Caco-2 (cell line): ENCODE measurements at regions not wholly inside any gene's neighbourhood (a gene's known extent, or its start where the extent isn't known, plus 50 kb on each side); places are given as distances from the start of the nearest gene placed in this dataset.

Experiments
- BruUV-seq: library from RNA; stranded (reverse); fragments of 400-500 nt; replicated peaks from 2 replicates; lab custom pipeline; 2021; lab: Mats Ljungman, UMichigan
- CTCF ChIA-PET: fragments of 300-600 bp; sonication (Branson Sonifier 250); formaldehyde crosslinking; loops from one replicate; lab custom pipeline; 2022; ENCODE audit warnings: antibody characterized with exemption; lab: Charles Lee
- POLR2A ChIA-PET: fragments of 300-600 bp; sonication (Branson Sonifier 250); formaldehyde crosslinking; loops from one replicate; lab custom pipeline; 2022; ENCODE audit warnings: antibody characterized with exemption; lab: Charles Lee
- DNase-seq, 2 experiments: peaks; one replicate each; pipeline versions ENCODE4 v3.0.0 to v3.0.0-alpha.2; 2020 to 2022
- H3K27me3 ChIP-seq: replicated peaks from 2 replicates; pipeline ENCODE4 v1.6.0; 2011; ENCODE audit warnings: low read length; ENCODE audit not compliant: control insufficient read depth, insufficient read depth
- H3K36me3 ChIP-seq: 2 replicates; pipeline ENCODE4 v1.5.1; 2011; ENCODE audit warnings: low read length; ENCODE audit not compliant: control insufficient read depth, insufficient read depth
- H3K4me1 ChIP-seq: fragments of 250-450 bp; sonication (Bioruptor Pico); 2 replicates; pipeline ENCODE4 v1.5.1; 2020; ENCODE audit warnings: mild to moderate bottlenecking
- H3K4me3 ChIP-seq: 2 replicates; pipeline ENCODE4 v1.5.1; 2011; ENCODE audit warnings: low read depth, mild to moderate bottlenecking, control low read depth, low read length
- H3K9me3 ChIP-seq: fragments of 250-450 bp; sonication (Bioruptor Pico); 2 replicates; pipeline ENCODE4 v1.5.1; 2020; ENCODE audit warnings: mild to moderate bottlenecking, moderate library complexity
- H3K27ac Mint-ChIP-seq: one replicate; pipeline ENCODE4 v1.8.0; 2022; ENCODE audit warnings: mixed read lengths; ENCODE audit not compliant: unreplicated experiment
- H3K27me3 Mint-ChIP-seq: one replicate; pipeline ENCODE4 v1.8.0; 2022; ENCODE audit warnings: mixed read lengths; ENCODE audit not compliant: insufficient read depth, unreplicated experiment
- H3K36me3 Mint-ChIP-seq: one replicate; pipeline ENCODE4 v1.8.0; 2022; ENCODE audit warnings: mild to moderate bottlenecking, mixed read lengths; ENCODE audit not compliant: insufficient read depth, unreplicated experiment
- H3K4me1 Mint-ChIP-seq: one replicate; pipeline ENCODE4 v1.8.0; 2022; ENCODE audit warnings: low read depth, mixed read lengths; ENCODE audit not compliant: unreplicated experiment
- H3K4me3 Mint-ChIP-seq: one replicate; pipeline ENCODE4 v1.8.0; 2022; ENCODE audit warnings: mild to moderate bottlenecking, moderate library complexity, mixed read lengths; ENCODE audit not compliant: unreplicated experiment
- H3K9me3 Mint-ChIP-seq: one replicate; pipeline ENCODE4 v1.8.0; 2022; ENCODE audit warnings: mixed read lengths; ENCODE audit not compliant: unreplicated experiment
- intact Hi-C: fragments of 100-400 bp; cut with micrococcal nuclease; formaldehyde crosslinking; loops from one replicate; pipeline ENCODE4 v1.10.0; 2022; ENCODE audit not compliant: unreplicated experiment
- TF ChIP-seq, protein P1 (sequence below), 2 experiments: fragments of 200-600 bp in 1 of 2; IDR thresholded peaks; 1 replicate in 1 of 2; 2 replicates in 1 of 2; pipeline versions ENCODE4 v1.5.1 to v1.8.0; 2011 to 2022; ENCODE audit warnings: antibody characterized with exemption in 1 of 2, control low read depth in 1 of 2, inconsistent platforms in 1 of 2, low read depth in 1 of 2, low read length in 1 of 2, mild to moderate bottlenecking in 1 of 2, moderate library complexity in 1 of 2; ENCODE audit not compliant: insufficient read depth in 1 of 2, severe bottlenecking in 1 of 2, unreplicated experiment in 1 of 2

DNA sequence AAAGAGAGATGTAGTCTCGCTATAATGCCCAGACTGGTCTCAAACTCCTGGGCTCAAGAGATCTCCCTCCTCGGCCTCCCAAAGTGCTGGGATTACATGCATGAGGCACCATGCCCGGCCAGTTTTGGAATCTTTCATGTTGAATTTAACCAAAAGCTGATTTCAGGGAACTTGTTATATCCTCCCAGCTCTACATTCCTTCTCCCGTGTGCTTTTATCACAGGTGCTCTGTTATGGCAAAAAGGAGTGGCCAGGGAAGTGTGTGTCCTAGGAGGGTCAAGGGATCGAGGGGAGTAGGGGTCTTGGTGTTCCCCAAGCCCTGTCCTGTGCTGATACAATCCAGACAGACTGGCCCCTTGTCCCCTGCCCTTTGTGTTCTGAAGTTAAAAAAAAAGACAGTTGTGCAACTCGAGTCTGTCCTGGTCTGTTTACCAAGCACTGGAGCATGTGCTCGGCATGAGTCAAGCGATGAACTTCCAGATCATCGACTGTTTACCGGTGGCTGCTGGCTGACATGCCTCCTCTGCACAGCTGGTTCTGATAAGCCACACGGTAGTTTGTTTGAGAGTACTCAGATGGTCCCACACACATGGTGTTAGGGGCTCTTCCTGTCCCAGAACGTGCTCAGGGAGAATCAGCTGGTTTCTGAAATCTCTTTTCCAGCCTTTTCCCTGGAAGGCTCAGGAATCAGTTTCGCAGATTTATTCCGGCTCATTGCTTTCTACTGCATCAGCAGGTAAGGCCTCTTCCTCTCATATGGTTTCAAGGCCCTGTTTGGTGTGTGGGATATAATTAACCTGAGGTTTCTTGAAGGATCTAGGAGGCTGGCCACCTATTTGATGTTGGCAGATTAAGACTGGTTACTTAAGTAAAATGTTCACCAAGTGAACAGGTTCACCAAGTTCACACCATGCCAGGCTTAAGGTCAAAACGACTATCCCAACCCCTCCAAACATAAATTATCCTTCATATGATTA lies 52.6 kb upstream of the NAA20 start:
- DNase-seq: peak; percentile 82 to 88
- peaks cover 32% of the 10 kb centered on the region for H3K4me1 Mint-ChIP-seq
- no peaks in the 10 kb centered on the region for H3K36me3 Mint-ChIP-seq
- Histone ChIP-seq H3K4me3 (no peak overlapping the region), H3K27me3 (no peaks in the 10 kb centered on the region), H3K36me3 (no peaks in the 10 kb centered on the region; the same call in 1 of the 2 replicates), H3K9me3 (no peaks in the 10 kb centered on the region), H3K4me1 (peaks cover 37% of the 10 kb centered on the region)
- no peaks in the 10 kb centered on the region for H3K9me3 Mint-ChIP-seq
- H3K27ac Mint-ChIP-seq: peak overlapping the region; percentile 88
- intact Hi-C loops: loop anchor here (1.0 kb wide), 3 partner anchors 13 to 74 kb away; no protein-coding TSS in a partner anchor
- peak overlapping the region; percentile 57 for H3K4me3 Mint-ChIP-seq
- ChIA-PET CTCF (interaction anchor here (0.7 kb wide), 1 partner anchor 162 kb away, joined by 3 read pairs; no protein-coding TSS in a partner anchor), POLR2A (interaction anchor here (0.6 kb wide), 1 partner anchor 10 kb away, joined by 3 read pairs; no protein-coding TSS in a partner anchor)
- TF ChIP-seq, protein P1, sequence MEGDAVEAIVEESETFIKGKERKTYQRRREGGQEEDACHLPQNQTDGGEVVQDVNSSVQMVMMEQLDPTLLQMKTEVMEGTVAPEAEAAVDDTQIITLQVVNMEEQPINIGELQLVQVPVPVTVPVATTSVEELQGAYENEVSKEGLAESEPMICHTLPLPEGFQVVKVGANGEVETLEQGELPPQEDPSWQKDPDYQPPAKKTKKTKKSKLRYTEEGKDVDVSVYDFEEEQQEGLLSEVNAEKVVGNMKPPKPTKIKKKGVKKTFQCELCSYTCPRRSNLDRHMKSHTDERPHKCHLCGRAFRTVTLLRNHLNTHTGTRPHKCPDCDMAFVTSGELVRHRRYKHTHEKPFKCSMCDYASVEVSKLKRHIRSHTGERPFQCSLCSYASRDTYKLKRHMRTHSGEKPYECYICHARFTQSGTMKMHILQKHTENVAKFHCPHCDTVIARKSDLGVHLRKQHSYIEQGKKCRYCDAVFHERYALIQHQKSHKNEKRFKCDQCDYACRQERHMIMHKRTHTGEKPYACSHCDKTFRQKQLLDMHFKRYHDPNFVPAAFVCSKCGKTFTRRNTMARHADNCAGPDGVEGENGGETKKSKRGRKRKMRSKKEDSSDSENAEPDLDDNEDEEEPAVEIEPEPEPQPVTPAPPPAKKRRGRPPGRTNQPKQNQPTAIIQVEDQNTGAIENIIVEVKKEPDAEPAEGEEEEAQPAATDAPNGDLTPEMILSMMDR (IDR thresholded peaks at IDR 0.05; ENCODE audit: insufficient read depth in 1 of 2, low read depth in 1 of 2, low read length in 1 of 2, severe bottlenecking in 1 of 2, unreplicated experiment in 1 of 2): no peak
- TSS peak; percentile 33 for BruUV-seq
- no peaks in the 10 kb centered on the region for H3K27me3 Mint-ChIP-seq

- intact Hi-C loops: no loop called here
- Histone ChIP-seq H3K9me3 (no peaks in the 10 kb centered on the region), H3K27me3 (no peaks in the 10 kb centered on the region), H3K36me3 (no peaks in the 10 kb centered on the region), H3K4me1 (peaks cover 38% of the 10 kb centered on the region), H3K4me3 (no peak overlapping the region)
- no peaks in the 10 kb centered on the region for H3K9me3 Mint-ChIP-seq
- no peaks in the 10 kb centered on the region for H3K36me3 Mint-ChIP-seq
- peaks cover 35% of the 10 kb centered on the region for H3K4me1 Mint-ChIP-seq
- no peak for DNase-seq
- ChIA-PET CTCF (no interaction called here), POLR2A (no interaction called here)
- no peaks in the 10 kb centered on the region for H3K27me3 Mint-ChIP-seq
- H3K4me3 Mint-ChIP-seq: no peak overlapping the region
- H3K27ac Mint-ChIP-seq: no peak overlapping the region
- no TSS peak for BruUV-seq
- TF ChIP-seq, protein P1 (IDR thresholded peaks at IDR 0.05; ENCODE audit: insufficient read depth in 1 of 2, low read depth in 1 of 2, low read length in 1 of 2, severe bottlenecking in 1 of 2, unreplicated experiment in 1 of 2): no peak
Measured at GRCh38 chr20:19966840-19967239, 50.3 kb upstream of the NAA20 start.
